ENCODE measurements at regions not wholly inside any gene's neighbourhood (a gene's known extent, or its start where the extent isn't known, plus 50 kb on each side); places are given as distances from the start of the nearest gene placed in this dataset.

DNA sequence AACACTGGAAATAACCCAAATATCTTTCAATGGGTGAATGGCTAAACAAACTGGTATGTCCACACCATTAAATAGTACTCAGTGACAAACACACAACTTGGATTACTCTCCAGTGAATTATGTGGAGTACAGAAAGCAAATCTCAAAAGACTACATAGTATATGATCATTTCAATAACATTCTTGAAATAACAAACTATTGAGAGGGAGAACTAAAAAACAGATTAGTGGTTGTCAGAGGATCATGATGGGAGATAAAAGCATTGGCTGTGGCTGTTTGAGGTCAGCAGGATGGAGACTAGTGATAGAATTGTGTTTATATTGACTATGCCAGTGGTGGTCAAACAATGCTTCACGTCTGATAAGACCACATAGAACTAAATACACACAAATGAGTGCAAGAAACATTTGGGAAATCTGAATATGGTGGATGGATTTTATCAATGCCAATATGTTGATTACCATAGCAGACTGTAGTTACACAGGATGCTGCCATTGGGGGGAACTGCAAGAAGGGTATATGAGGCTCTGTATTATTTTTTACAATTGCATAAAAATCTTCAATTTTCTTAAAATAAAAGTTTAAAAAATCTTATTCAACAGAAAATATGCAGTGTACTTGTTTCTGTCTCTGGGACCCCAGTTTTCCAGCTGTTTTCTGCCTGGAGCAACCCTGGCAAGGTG is 242.0 kb downstream of the TBXT start:
- Histone ChIP-seq H3K27ac (no peak overlapping the region), H3K36me3 (ENCODE audit: insufficient read depth, low read length) (no peaks in the 10 kb centered on the region), H3K9me3 (ENCODE audit: low read depth, low read length) (no peaks in the 10 kb centered on the region), H3K4me3 (no peak overlapping the region), H3K9ac (ENCODE audit: insufficient read length) (no peak overlapping the region)
- TF ChIP-seq POLR2AphosphoS5 (IDR thresholded peaks at IDR 0.05; ENCODE audit: borderline replicate concordance, low read depth, low read length) (no peak), EZH2 (IDR thresholded peaks at IDR 0.05) (no peak), FOXP2 (optimal IDR thresholded peaks at IDR 0.05; ENCODE audit: control extremely low read depth, extremely low read length, insufficient read depth) (no peak)
- no peak for DNase-seq (ENCODE audit: low read depth, low spot score)

DNA sequence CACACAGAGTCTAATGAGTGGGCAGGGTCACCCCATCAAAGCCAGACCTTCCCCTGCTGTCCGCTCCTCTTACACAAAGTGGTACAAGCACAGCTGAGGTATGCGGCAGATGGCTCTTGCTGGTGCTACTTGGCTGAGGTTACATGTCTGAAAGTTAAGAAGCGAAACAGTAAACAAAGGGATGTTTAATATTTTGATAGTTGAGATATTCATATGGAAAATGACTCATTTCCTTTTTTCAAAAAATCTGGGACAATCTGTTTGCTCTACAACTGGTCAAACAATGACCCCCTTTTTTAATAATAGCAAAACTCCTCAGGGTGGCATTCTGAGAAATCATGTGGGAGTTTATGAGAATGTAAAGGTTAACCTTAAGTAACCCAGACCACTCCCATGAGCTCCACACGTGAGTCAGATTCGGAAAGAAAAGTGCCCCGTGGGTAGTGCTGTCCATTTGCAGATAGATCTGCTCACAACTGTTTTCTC is 245.3 kb downstream of the TBXT start:
- no peak for DNase-seq (ENCODE audit: low read depth, low spot score)
- H3K9ac ChIP-seq (ENCODE audit: insufficient read length), result no peak overlapping the region
- TF ChIP-seq POLR2AphosphoS5 (IDR thresholded peaks at IDR 0.05; ENCODE audit: borderline replicate concordance, low read depth, low read length) (no peak), EZH2 (IDR thresholded peaks at IDR 0.05) (no peak), FOXP2 (optimal IDR thresholded peaks at IDR 0.05; ENCODE audit: control extremely low read depth, extremely low read length, insufficient read depth) (no peak)
- H3K36me3 ChIP-seq (ENCODE audit: insufficient read depth, low read length), result no peaks in the 10 kb centered on the region
- H3K4me3 ChIP-seq, result no peak overlapping the region
- H3K9me3 ChIP-seq (ENCODE audit: low read depth, low read length), result no peaks in the 10 kb centered on the region
- H3K27ac ChIP-seq, result no peak overlapping the region

DNA sequence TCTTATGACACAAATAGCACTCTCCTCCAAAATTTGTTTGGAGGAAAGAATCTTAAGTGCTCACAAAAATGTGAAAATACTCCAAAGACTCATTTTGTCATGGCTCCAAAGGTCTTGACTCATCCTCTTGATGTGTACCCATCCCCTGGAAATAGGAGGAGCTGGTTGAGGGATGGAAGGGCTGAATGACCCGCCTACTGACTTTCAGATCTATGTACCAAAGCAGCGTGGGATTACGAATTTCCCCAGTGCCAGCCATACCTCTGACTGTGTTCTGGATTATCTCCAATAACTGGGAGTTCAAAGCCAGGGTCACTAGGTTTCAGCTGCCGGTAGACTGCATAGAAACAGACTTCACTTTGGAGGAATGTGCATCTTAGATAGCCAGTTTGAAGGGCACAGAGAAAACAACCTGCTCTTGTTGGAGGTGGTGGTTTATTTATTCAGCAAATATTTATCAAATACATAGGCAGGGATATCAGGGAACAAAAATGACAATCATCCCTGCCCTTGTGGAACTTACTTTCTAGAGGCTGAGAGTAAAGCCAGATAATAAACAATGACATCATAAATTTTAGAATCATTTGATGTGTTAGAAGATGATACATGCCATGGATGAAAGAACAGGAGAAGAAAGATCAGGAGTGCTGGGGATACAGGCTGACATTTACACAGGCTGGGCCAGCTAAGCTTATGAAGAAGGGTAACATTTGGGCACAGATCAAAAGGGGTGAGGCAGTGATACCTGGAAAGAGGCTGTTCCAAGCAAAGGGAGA is 246.6 kb downstream of the TBXT start:
- DNase-seq (ENCODE audit: low read depth, low spot score), result no peak

DNA sequence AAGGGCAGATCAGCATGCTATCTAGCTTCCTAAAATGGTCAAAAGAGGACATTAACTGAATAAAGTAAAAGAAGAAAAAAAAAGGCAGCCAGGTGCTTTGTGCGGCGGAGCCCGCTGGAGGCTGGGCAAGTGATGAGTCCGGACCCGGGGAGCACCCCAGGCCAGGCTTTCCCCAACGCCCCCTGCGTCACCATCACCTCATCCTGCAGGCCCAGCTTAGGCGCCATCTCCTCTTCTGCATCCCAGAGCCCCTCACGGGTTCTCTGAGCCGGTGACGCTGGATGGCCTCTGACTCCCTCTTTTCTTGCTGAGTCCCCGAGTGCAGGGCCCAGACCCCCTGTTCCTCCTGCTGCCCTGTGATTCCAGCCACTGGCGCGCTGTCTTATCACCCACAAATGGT is 250.1 kb downstream of the TBXT start:
- H3K9ac ChIP-seq (ENCODE audit: insufficient read length), result no peak overlapping the region
- TF ChIP-seq EZH2 (IDR thresholded peaks at IDR 0.05) (no peak), POLR2AphosphoS5 (IDR thresholded peaks at IDR 0.05; ENCODE audit: borderline replicate concordance, low read depth, low read length) (no peak), FOXP2 (optimal IDR thresholded peaks at IDR 0.05; ENCODE audit: control extremely low read depth, extremely low read length, insufficient read depth) (no peak)
- no peak for DNase-seq (ENCODE audit: low read depth, low spot score)
- no peak overlapping the region for H3K27ac ChIP-seq
- no peaks in the 10 kb centered on the region for H3K36me3 ChIP-seq (ENCODE audit: insufficient read depth, low read length)
- H3K4me3 ChIP-seq, result no peak overlapping the region
- no peaks in the 10 kb centered on the region for H3K9me3 ChIP-seq (ENCODE audit: low read depth, low read length)

More for the DNA sequence above, 246.6 kb downstream of the TBXT start:
- no peak overlapping the region for H3K9ac ChIP-seq (ENCODE audit: insufficient read length)
- H3K9me3 ChIP-seq (ENCODE audit: low read depth, low read length), result no peaks in the 10 kb centered on the region
- no peak for TF ChIP-seq POLR2AphosphoS5 (IDR thresholded peaks at IDR 0.05; ENCODE audit: borderline replicate concordance, low read depth, low read length)
- TF ChIP-seq FOXP2 (optimal IDR thresholded peaks at IDR 0.05; ENCODE audit: control extremely low read depth, extremely low read length, insufficient read depth), result no peak
- no peak for TF ChIP-seq EZH2 (IDR thresholded peaks at IDR 0.05)
- H3K4me3 ChIP-seq, result no peak overlapping the region
- H3K36me3 ChIP-seq (ENCODE audit: insufficient read depth, low read length), result no peaks in the 10 kb centered on the region
- H3K27ac ChIP-seq, result no peak overlapping the region

DNA sequence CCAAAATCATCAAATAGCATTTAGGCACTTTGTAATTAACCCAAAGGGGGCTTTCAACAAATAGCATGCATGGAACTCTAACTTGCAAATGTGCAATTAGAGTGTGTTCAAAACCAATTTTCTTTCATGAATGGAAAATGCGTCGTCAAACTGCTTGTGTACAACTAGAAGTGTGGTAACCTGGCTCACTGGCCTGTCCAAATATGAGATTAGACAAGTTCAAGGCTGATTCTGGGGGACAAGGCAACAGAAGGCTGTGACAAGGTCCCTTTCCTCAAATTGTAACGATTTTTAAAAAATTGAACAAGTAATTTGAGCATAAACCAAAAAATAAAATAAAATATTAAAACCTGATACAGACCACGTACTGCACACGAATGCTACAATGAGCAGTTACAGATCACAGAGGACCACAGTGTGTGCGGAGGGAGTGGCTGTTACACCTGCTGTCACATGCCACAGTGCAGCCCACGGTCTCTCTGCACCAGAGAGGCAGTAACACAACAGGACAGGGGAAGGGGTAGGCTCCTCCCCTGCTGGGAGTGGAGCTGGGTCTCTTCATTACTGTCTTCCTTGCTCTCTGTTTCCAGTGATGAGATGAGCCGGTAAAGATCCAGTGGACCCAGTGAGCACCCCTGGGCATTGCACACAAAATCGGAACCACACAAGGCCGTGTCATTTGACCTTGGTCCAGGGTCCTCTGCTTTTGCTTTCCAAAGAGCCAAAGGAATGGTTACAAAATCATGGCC is 252.2 kb upstream of the PDE10A start:
- Histone ChIP-seq H3K27ac (no peak overlapping the region), H3K4me3 (no peak overlapping the region), H3K9me3 (ENCODE audit: low read depth, low read length) (no peaks in the 10 kb centered on the region), H3K36me3 (ENCODE audit: insufficient read depth, low read length) (no peaks in the 10 kb centered on the region), H3K9ac (ENCODE audit: insufficient read length) (no peak overlapping the region)
- DNase-seq (ENCODE audit: low read depth, low spot score), result no peak
- TF ChIP-seq EZH2 (IDR thresholded peaks at IDR 0.05) (no peak), FOXP2 (optimal IDR thresholded peaks at IDR 0.05; ENCODE audit: control extremely low read depth, extremely low read length, insufficient read depth) (no peak), POLR2AphosphoS5 (IDR thresholded peaks at IDR 0.05; ENCODE audit: borderline replicate concordance, low read depth, low read length) (no peak)

DNA sequence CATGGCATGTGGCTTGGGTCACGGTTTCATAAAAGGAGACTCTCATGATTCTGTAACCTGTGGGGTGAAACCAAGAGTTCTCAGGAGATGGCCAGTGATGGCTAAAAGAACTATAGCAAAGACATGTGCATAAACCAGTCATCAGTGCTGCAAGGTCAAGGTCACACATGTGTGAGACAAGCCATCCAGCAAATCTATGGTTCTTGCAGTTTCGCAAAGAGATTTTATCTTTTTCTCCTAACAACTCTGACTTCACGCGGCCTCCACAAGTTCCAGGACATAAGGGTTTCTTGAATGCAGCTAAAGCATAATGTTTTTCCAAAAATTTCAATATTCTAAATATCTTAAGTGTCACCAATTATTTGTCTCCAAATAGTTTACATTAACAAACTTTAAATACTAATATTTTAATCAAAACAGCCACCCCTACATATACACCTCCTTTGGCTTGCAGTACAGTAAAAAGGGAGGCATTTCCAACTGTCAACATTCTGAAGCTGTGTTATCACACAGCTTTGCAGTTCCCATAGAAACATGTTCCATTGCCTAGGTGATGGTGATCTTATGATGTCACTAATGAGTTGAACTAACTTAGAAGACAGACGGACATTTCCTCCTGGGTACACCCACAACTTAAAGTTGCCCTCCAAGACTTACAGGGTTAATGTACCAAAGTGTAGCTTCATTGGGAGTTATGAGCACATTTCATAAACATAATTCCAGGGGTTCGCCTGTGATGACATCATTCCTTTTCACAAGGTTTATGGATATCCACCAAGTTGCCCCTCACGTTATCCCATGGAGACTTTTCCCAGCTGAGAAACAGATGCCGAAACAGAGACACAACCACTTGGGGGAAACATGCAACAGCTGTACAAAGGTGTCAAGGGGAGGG is 250.9 kb upstream of the PDE10A start:
- Histone ChIP-seq H3K9me3 (ENCODE audit: low read depth, low read length) (no peaks in the 10 kb centered on the region), H3K4me3 (no peak overlapping the region), H3K27ac (no peak overlapping the region), H3K36me3 (ENCODE audit: insufficient read depth, low read length) (no peaks in the 10 kb centered on the region), H3K9ac (ENCODE audit: insufficient read length) (no peak overlapping the region)
- DNase-seq (ENCODE audit: low read depth, low spot score), result no peak
- TF ChIP-seq EZH2 (IDR thresholded peaks at IDR 0.05) (no peak), POLR2AphosphoS5 (IDR thresholded peaks at IDR 0.05; ENCODE audit: borderline replicate concordance, low read depth, low read length) (no peak), FOXP2 (optimal IDR thresholded peaks at IDR 0.05; ENCODE audit: control extremely low read depth, extremely low read length, insufficient read depth) (no peak)

DNA sequence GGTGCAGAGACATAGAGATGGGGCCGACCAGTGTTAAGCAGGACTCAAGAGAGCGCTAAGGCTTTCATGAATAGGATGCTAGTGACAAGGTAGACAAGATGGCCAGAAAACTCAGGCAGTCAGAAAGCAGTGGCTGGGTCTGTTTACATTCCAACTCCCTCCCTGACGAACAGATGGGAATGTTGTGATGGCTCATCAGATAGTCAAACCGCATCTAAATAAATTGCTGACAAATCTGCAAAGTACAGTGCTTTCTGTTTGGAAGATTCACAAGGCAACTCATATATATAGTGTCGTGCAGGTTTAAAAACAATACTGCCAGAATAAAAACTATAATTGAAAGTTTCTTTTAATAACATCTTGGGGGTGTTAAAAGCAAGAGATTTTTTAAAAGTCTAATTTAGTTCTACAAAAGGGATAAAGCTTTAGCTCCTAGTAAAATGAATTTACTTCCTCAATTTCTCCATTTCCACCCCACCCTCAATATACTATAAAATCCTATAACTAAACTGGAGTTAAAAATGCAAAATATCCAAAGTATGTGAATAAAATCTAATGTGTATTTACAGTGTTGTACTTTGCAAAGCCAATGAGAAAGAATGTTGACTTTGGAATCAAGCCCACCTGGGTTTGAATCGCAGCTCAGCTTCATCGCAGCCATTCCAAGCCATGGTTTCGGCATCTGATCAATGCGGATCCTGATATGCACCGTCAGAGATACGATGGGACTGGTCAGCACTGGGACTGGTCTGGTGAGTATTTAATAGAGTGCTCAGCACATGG is 247.3 kb upstream of the PDE10A start:
- H3K9ac ChIP-seq (ENCODE audit: insufficient read length), result no peak overlapping the region
- no peak overlapping the region for H3K4me3 ChIP-seq
- no peaks in the 10 kb centered on the region for H3K9me3 ChIP-seq (ENCODE audit: low read depth, low read length)
- H3K27ac ChIP-seq, result no peak overlapping the region
- no peaks in the 10 kb centered on the region for H3K36me3 ChIP-seq (ENCODE audit: insufficient read depth, low read length)
- TF ChIP-seq POLR2AphosphoS5 (IDR thresholded peaks at IDR 0.05; ENCODE audit: borderline replicate concordance, low read depth, low read length), result no peak
- no peak for TF ChIP-seq EZH2 (IDR thresholded peaks at IDR 0.05)
- TF ChIP-seq FOXP2 (optimal IDR thresholded peaks at IDR 0.05; ENCODE audit: control extremely low read depth, extremely low read length, insufficient read depth), result no peak
- DNase-seq (ENCODE audit: low read depth, low spot score), result no peak

Measured in SK-N-MC (cell line).